RWPE2 (cell line): ENCODE measurements at regions not wholly inside any gene's neighbourhood (a gene's known extent, or its start where the extent isn't known, plus 50 kb on each side); places are given as distances from the start of the nearest gene placed in this dataset.

Source experiments
- ATAC-seq: fragments of 200-7000 bp; cut with Tn5 transposase; 3 replicates; pipeline ENCODE4 v1.9.1; 2021; ENCODE audit warnings: low read depth
- DNase-seq: peaks from one replicate; pipeline ENCODE4 v3.0.0-alpha.2; 2020; ENCODE audit warnings: low spot score
- H3K27ac ChIP-seq: fragments of 450-650 bp; 2 replicates; pipeline ENCODE4 v1.5.1; 2017; ENCODE audit warnings: mild to moderate bottlenecking; ENCODE audit not compliant: poor library complexity, severe bottlenecking
- H3K27me3 ChIP-seq: fragments of 250-450 bp; sonication (Bioruptor Pico); 2 replicates; pipeline ENCODE4 v1.5.1; 2021; ENCODE audit warnings: mild to moderate bottlenecking, moderate library complexity; ENCODE audit not compliant: insufficient read depth, poor library complexity, severe bottlenecking
- H3K36me3 ChIP-seq: fragments of 250-450 bp; sonication (Bioruptor Pico); 2 replicates; pipeline ENCODE4 v1.5.1; 2020; ENCODE audit warnings: low read depth, mild to moderate bottlenecking, moderate library complexity
- H3K4me1 ChIP-seq: fragments of 250-450 bp; sonication (Bioruptor Pico); 2 replicates; pipeline ENCODE4 v1.5.1; 2021; ENCODE audit warnings: mild to moderate bottlenecking, moderate library complexity; ENCODE audit not compliant: insufficient read depth, poor library complexity, severe bottlenecking
- H3K4me3 ChIP-seq: fragments of 250-450 bp; sonication (Bioruptor Pico); 2 replicates; pipeline ENCODE4 v1.5.1; 2021; ENCODE audit warnings: mild to moderate bottlenecking, moderate library complexity; ENCODE audit not compliant: severe bottlenecking
- H3K9me3 ChIP-seq: fragments of 250-450 bp; sonication (Bioruptor Pico); 2 replicates; pipeline ENCODE4 v1.5.1; 2021; ENCODE audit warnings: mild to moderate bottlenecking, moderate library complexity; ENCODE audit not compliant: severe bottlenecking
- TF ChIP-seq, protein P1 (sequence below): fragments of 450-650 bp; IDR thresholded peaks from one replicate; pipeline ENCODE4 v1.5.1; 2017; ENCODE audit warnings: mild to moderate bottlenecking, moderate library complexity; ENCODE audit not compliant: poor library complexity, severe bottlenecking

DNA sequence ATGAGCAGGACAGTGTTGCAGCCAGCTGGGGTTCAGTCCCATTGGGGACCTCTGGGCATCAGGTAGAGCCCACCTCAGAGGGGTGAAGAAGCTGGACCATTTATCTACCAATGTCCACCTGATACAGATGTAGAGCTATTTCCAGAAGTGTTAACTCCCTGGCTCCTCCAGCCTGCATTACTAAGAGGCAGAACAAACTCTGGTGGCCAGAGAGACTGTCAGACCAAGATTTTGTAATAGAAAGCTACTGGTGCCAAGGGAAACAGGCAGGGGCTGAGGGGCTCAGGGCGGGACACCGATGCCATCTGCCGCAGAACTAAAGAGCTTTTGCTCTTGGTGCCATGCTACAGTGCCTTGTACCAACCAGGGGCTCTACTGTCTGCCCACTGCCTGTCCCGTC, 268.2 kb upstream of the HABP2 start:
- H3K36me3 ChIP-seq: no peaks in the 10 kb centered on the region
- TF ChIP-seq, protein P1, sequence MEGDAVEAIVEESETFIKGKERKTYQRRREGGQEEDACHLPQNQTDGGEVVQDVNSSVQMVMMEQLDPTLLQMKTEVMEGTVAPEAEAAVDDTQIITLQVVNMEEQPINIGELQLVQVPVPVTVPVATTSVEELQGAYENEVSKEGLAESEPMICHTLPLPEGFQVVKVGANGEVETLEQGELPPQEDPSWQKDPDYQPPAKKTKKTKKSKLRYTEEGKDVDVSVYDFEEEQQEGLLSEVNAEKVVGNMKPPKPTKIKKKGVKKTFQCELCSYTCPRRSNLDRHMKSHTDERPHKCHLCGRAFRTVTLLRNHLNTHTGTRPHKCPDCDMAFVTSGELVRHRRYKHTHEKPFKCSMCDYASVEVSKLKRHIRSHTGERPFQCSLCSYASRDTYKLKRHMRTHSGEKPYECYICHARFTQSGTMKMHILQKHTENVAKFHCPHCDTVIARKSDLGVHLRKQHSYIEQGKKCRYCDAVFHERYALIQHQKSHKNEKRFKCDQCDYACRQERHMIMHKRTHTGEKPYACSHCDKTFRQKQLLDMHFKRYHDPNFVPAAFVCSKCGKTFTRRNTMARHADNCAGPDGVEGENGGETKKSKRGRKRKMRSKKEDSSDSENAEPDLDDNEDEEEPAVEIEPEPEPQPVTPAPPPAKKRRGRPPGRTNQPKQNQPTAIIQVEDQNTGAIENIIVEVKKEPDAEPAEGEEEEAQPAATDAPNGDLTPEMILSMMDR: no peak
- H3K4me1 ChIP-seq: no peaks in the 10 kb centered on the region
- no peaks in the 10 kb centered on the region for H3K27me3 ChIP-seq
- H3K4me3 ChIP-seq: no peak overlapping the region
- no peaks in the 10 kb centered on the region for H3K9me3 ChIP-seq
- H3K27ac ChIP-seq: no peak overlapping the region
- no peak for DNase-seq
- no peak for ATAC-seq

DNA sequence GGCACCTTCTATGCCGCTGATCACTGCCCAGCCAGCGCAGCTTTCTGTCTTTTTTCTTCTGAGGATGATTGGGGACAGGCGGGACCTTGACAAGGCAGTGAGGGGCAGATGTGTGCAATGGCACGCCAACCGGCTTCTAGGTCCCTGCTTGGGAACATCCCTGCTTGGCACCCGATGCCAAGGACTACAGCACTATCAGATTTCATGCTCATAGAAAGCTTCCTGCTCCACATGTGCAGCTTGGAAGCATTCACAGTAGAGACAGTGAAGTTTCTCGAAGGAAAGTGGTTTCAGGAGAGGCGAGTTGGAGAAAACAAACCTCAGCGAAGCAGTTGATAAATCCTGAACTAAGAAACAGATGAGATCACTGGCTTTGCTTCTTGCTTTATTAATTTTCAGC, 267.5 kb upstream of the HABP2 start:
- H3K9me3 ChIP-seq: no peaks in the 10 kb centered on the region
- DNase-seq (no peak), ATAC-seq (no peak)
- H3K27me3 ChIP-seq: no peaks in the 10 kb centered on the region
- no peaks in the 10 kb centered on the region for H3K4me1 ChIP-seq
- H3K27ac ChIP-seq: no peak overlapping the region
- no peak overlapping the region for H3K4me3 ChIP-seq
- no peaks in the 10 kb centered on the region for H3K36me3 ChIP-seq
- TF ChIP-seq, protein P1: no peak

DNA sequence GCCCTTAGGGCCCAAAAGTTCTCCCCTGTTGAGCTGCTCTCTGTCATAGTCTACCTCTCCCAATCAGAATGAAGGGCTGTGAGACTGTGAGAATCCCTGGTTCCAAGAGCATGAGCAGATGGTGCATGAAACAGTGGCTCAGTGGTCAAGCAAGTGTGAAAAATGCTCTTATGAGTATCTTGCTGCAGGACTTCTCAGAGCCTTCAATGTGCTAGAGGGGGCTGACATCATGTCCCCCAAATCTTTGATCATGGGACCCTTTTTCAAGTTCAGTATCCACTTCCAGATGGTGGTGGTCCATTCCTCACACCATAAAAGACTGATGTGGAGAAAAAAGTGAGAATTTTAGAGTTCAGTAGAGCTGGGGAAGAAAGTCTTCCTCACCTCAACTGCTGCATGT, 265.3 kb upstream of the HABP2 start:
- ATAC-seq (no peak), DNase-seq (no peak)
- Histone ChIP-seq H3K9me3 (no peaks in the 10 kb centered on the region), H3K27ac (no peak overlapping the region), H3K36me3 (no peaks in the 10 kb centered on the region), H3K27me3 (no peaks in the 10 kb centered on the region), H3K4me3 (no peak overlapping the region), H3K4me1 (no peaks in the 10 kb centered on the region)
- TF ChIP-seq, protein P1: no peak

DNA sequence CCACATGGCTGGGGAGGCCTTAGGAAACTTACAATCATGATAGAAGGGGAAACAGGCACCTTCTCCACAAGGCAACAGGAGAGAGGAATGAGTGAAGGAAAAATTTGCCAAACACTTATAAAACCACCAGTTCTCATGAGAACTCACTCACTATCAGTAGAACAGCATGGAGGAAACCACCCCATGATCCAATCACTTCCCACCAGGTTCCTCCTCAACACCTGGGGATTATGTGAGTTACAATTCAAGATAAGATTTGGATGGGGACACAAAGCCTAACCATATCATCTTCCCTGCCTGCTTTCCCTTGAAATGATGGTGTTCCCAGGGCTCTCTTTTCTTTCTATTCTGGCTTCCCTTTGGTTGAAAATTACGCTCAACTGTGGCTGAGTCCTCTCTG, 262.7 kb upstream of the HABP2 start:
- H3K9me3 ChIP-seq: no peaks in the 10 kb centered on the region
- H3K27me3 ChIP-seq: no peaks in the 10 kb centered on the region
- no peak overlapping the region for H3K27ac ChIP-seq
- ATAC-seq (no peak), DNase-seq (no peak)
- H3K4me3 ChIP-seq: no peak overlapping the region
- no peaks in the 10 kb centered on the region for H3K4me1 ChIP-seq
- H3K36me3 ChIP-seq: no peaks in the 10 kb centered on the region
- TF ChIP-seq, protein P1: no peak

DNA sequence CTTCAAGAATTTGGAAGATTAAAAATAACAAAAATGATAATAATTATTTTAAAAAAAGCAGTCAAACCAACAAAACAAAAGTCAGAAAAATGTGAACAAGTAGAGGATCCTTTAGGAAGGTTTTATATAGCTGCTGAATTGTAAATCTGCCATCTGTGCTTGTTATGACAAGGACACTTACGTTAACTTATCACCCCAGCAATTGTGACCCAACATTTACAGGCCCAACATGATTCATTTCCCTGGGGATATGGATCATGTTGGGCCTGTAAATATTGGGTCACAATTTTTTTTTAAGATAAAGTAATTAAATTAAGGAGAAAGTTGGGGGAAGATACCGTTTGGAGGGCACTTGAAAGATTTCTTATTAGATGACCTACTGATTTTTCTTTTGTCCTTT, 261.4 kb upstream of the HABP2 start:
- H3K36me3 ChIP-seq: no peaks in the 10 kb centered on the region
- no peak overlapping the region for H3K4me3 ChIP-seq
- TF ChIP-seq, protein P1: no peak
- H3K9me3 ChIP-seq: no peaks in the 10 kb centered on the region
- no peaks in the 10 kb centered on the region for H3K4me1 ChIP-seq
- no peaks in the 10 kb centered on the region for H3K27me3 ChIP-seq
- DNase-seq (no peak), ATAC-seq (no peak)
- H3K27ac ChIP-seq: no peak overlapping the region
